HPDE6-E6E7 (cell line): ENCODE measurements at regions not wholly inside any gene's neighbourhood (a gene's known extent, or its start where the extent isn't known, plus 50 kb on each side); places are given as distances from the start of the nearest gene placed in this dataset.
"Not testable (repeated sequence)": the region's sequence is repeated elsewhere in the genome, so short reads cannot be mapped to it uniquely, and the experiment has no call there.

ENCODE experiments used
- DNase-seq: peaks from one replicate; pipeline ENCODE4 v3.0.0; 2011; ENCODE audit warnings: missing footprints; ENCODE audit errors: extremely low spot score

DNA sequence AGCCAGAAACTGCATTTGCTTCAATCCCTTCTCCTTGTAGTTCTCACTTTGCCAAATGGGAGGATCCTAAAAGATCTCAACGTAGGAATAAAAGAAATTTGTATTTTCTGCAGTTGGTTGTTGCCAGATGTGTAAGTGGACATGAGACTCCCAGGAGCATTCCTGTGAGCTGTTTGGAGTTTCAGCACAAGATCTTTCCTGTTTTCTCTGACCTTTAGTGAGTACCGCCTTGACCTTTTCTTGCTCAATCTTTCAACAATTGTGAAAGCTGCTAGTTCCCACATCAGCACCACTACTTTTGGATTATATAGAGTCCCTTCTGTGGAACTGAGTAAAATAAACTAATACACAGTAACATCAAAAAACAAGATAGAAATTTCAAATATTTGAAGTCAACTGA, 683.8 kb upstream of the PABPC4L start:
- no peak for DNase-seq

DNA sequence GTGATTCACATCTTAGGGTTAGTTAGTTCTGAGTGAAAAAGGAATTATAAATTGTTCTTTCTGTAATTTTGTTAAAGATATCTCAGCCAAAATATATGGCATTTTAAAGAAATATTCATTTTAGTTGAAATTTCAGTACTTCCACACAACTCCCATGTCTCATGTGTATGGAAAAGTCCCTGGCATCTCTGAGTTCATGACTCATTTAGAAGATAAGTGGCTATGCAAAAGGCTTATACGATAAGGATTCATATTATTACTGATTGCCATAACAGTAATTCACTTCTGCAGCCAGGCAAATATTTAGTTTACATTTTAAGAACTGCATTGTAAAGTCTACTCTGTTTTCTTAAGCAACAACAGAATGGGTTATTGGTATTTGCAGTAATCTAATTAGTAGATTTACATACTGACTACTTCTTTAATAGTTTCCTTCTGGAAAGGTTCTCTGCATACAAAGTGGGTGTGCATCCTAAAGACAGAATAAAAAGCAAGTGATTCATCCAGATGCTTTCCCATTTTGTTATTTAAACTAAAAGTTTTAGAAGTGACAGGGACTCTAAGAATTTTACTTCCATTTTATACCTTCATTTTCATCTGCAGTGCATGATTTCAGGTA, 682.4 kb upstream of the PABPC4L start:
- DNase-seq, result no peak

DNA sequence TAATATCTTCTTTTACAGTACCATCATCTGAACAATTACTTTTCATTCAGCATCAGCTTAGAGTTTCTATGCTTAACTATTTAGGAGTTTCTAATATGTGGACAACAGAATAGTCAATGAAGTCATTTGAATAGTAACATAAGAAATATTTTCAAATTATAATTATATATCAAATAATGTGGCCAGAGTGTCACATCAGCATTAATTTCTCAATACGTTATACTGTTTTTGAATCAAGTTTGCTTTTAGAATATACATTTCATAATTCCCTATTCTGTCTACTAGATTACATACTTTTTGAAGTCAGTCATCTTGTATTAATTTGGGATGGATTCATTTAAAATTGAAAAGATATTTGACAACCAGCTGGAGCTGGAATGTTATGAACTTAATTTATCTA, 677.4 kb upstream of the PABPC4L start:
- no peak for DNase-seq

DNA sequence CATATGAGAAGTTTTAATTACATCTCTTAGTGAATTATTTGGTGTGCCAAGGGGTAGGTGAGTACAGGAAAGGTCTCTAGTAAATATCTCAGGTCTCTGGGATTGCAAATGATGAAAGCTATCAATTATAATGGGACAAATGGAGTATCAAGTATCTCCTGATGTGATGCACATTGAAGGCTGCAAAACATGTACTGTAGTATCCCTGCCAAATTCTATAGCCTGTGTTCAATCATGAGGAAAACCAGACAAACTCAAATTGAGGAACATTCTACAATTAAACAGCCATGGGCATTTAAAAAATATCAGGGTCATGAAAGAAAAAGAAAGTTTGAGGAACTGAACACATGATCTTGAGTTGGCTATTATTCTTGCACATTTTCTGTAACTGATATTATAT, 665.4 kb upstream of the PABPC4L start:
- no peak for DNase-seq

GRCh38 chr4:134865675-134866074, 664.1 kb upstream of the PABPC4L start:
- DNase-seq, result no peak

GRCh38 chr4:134862116-134862515, 660.5 kb upstream of the PABPC4L start:
- no peak for DNase-seq

DNA sequence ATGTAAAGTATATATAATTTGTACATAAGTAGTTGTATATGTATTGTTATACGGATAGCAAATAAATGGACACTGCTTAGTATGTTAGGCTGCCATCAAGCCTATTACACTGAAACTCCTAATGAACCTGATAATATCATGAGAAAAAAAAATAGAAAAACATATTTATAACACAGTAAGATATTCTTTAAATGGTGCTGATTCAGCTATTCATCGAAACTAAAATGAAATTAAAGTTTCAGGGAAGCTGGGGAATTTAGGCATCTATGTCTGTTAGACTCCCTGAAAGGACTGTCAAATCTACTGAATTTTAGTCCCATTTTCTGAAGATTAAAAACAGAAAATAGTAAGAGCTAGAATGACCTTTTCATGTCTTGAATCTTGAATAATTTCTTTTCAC, 647.1 kb upstream of the PABPC4L start:
- no peak for DNase-seq

DNA sequence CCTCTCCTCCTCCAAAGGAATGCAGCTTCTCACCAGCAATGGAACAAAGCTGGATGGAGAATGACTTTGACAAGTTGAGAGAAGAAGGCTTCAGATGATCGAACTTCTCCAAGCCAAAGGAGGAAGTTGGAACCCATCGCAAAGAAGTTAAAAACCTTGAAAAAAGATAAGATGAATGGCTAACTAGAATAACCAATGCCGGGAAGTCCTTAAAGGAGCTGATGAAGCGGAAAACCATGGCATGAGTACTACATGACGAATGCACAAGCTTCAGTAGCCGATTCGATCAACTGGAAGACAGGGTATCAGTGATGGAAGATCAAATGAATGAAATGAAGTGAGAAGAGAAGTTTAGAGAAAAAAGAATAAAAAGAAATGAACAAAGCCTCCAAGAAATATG, 629.2 kb upstream of the PABPC4L start:
- not testable (repeated sequence) for DNase-seq

GRCh38 chr4:134812611-134813010, 611.0 kb upstream of the PABPC4L start:
- DNase-seq, result no peak

- DNase-seq, result no peak
Observed at GRCh38 chr4:134807231-134807745, 605.7 kb upstream of the PABPC4L start.

DNA sequence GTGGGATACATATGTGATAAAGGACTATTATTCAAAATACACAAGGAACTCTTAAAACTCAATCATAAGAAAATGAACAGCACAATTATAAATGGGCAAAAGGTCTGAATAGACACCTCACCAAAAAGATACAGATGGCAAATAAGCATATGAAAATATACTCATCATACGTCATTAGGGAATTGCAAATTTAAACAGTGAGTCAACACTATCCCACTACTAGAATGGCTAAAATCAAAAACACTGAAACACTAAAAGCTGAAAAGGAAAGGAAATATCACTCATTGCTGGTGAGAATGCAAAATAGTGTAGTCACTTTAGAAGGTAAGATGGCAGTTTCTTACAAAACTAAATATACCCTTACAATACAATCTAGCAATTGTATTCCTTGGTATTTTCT, 597.0 kb upstream of the PABPC4L start:
- no peak for DNase-seq

DNA sequence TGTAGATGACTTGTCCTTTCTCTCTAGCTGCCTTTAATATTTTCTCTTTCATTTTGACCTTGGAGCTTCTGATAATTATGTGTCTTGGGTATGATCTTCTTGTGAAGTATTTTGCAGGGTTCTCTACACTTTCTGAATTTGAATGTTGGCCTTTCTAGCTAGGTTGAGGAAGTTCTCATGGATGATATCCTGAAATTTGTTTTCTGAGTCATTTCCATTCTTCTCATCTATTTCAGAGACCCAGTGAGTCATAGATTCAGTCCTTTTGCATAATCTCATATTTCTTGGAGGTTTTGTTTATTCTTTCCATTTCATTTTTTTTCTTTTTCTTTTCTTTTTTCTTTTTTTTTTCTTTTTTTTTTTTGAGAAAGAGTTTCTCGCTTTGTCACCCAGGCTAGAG, 585.7 kb upstream of the PABPC4L start:
- DNase-seq, result peak; percentile 10

DNA sequence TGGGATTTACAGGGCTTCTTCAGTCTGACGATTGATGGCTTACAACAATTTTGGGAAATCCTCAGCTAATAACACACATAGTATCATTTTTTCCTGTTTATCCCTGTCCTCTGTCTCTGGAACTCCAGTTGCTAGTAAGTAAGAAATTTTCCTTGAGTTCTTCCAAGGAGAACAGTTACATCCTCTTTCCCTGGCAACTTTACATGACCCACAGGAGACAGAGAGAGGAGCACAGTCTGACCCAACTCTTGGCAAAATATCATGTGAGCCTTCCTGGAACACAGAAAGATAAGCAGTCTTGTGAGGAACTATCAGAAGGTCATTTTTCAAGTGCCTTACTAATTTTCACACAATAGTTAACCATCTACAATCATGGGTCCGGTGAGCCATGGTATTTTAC, 578.7 kb upstream of the PABPC4L start:
- no peak for DNase-seq

DNA sequence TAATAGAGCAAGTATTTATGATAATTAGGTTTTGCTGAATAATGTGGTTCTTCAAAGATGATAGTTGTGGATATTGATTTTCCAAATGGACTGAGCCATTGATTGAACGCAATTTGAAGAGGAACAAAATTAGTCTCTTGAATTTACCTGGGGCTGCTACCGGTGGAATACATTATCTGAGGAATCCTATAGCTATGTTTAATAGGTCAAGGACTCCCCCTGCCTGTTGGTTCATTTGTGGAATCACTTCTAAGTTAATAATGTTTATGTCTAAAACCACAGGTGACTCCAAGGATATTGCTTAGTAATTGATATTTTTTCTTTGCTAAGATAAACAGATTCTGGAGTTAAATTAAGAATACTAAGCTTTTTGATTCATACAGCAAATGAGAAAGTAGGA, 576.0 kb upstream of the PABPC4L start:
- DNase-seq, result peak; percentile 3

DNA sequence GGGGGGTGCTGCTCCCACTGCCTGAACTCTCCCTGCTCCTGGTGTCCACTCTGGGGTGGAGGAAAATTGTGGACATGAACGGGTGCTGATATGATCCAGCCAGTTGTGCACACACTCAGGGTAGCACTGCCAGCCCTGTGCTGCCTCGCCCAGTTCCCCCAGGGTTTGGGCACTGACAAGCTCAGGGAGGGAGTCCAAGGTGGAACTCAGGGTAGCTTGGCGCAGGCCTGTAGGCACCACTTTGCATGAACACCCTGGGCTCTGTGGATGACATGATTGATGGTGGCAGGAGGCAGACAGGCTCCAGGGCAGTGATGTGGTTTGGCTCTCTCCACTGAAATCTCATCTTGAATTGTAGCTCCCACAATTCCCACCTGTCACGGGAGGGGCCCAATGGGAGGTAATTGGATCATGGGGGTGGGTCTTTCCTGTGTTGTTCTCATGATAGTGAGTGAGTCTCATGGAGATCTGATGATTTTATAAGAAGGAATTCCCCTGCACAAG, 572.0 kb upstream of the PABPC4L start:
- no peak for DNase-seq

DNA sequence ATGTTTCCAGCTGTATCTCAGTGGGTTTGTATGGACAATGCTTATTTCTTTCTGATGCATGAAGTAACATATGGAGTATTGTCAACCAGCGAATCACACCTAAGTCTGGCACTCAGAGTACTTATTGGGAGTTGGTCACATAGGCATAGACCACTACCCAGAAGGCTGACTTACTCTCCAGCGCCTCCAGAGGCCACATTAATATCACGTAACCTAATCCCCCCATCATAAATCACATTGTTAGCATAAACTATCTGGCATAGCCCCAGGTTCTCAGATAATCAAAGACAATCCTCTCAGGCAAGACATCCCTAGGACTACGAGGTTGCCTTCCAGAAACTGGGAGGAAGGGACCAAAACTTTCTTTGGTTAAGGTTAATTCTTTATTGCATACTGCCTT, 560.5 kb upstream of the PABPC4L start:
- DNase-seq, result no peak

DNA sequence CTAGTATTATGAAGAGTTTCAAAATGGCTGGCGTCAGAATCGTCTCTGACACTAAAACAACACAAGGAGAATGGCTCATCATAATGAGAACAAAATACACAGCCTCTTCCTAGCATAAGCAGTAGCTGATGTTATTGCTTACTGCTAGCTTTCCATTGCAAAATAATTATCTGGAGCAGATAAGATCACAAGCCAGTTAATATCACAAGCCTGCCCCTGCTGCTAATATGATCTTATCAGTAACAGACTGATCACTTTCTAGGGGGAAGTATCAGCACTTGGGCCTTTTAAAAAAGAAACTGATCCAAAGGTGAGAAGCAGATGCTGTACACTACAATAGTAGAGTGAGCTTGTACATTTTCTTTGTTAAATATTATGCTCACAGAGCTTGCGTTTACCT, 554.8 kb upstream of the PABPC4L start:
- no peak for DNase-seq

GRCh38 chr4:134754301-134755019, 552.9 kb upstream of the PABPC4L start:
- no peak for DNase-seq

GRCh38 chr4:134753390-134753789, 551.8 kb upstream of the PABPC4L start:
- DNase-seq, result no peak

- no peak for DNase-seq
Observed at GRCh38 chr4:134747108-134747805, 545.7 kb upstream of the PABPC4L start.

DNA sequence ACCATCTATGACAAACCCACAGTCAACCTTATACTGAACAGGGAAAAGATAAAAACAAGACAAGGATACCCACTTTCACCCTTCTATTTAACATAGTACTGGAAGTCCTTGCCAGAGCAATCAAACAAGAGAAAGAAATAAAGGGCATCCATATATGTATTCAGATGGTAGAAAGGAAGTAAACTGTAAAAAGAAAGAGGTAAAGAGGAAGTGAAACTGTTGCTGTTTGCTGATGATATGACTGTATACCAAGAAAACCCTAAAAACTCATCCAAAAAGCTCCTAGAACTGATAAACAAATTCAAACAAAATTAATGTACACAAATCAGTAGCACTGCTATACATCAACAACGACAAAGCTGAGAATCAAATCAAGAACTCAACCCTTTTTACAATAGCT, 538.7 kb upstream of the PABPC4L start:
- DNase-seq, result no peak

DNA sequence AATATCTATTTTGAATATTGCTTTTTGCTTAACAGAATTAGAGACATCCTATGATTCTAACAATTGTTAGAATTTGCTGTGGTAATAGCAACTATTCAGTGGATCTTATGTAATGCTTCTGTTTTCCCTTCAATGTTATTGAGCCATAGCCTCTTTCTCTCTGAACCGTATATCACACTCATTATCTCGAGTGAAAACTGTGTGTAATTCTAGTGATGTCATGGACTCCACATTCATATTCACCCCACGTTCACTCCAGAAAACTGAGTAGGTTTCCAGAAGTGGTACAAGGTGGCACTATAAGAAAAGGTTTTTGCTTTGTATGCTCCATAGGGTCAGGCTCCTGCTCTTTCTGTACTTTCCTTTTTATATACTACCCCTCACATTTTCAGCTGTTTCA, 534.3 kb upstream of the PABPC4L start:
- DNase-seq, result no peak

GRCh38 chr4:134727696-134728095, 526.1 kb upstream of the PABPC4L start:
- DNase-seq, result no peak
